Activated T-helper 2 cell treated with anti-CD3 and anti-CD28 coated beads, Interferon-gamma antibody, Interleukin-2, Interleukin-4, amounts not matched to agents 10 μg/mL and 5 μg/mL and 100 μg/mL, durations not matched to agents 14 hours and 24 hours and 36 hours (primary cell): ENCODE measurements at regions not wholly inside any gene's neighbourhood (a gene's known extent, or its start where the extent isn't known, plus 50 kb on each side); places are given as distances from the start of the nearest gene placed in this dataset.

Source experiments
- DNase-seq: peaks from one replicate; pipeline ENCODE4 v3.0.0; 2021; ENCODE audit warnings: low spot score
- H3K27ac Mint-ChIP-seq: one replicate; pipeline ENCODE4 v1.8.0; 2021; ENCODE audit warnings: mixed read lengths
- H3K27me3 Mint-ChIP-seq: one replicate; pipeline ENCODE4 v1.8.0; 2021; ENCODE audit warnings: low read depth, mixed read lengths
- H3K36me3 Mint-ChIP-seq: one replicate; pipeline ENCODE4 v1.8.0; 2021; ENCODE audit warnings: low read depth, mixed read lengths
- H3K4me1 Mint-ChIP-seq: one replicate; pipeline ENCODE4 v1.8.0; 2021; ENCODE audit warnings: low read depth, mixed read lengths
- H3K4me3 Mint-ChIP-seq: one replicate; pipeline ENCODE4 v1.8.0; 2021; ENCODE audit warnings: low read depth, mild to moderate bottlenecking, moderate library complexity, mixed read lengths
- H3K9me3 Mint-ChIP-seq: one replicate; pipeline ENCODE4 v1.8.0; 2021; ENCODE audit warnings: mixed read lengths
- intact Hi-C: fragments of 100-400 bp; cut with micrococcal nuclease; formaldehyde crosslinking; loops from one replicate; pipeline ENCODE4 v1.15.1; 2023

DNA sequence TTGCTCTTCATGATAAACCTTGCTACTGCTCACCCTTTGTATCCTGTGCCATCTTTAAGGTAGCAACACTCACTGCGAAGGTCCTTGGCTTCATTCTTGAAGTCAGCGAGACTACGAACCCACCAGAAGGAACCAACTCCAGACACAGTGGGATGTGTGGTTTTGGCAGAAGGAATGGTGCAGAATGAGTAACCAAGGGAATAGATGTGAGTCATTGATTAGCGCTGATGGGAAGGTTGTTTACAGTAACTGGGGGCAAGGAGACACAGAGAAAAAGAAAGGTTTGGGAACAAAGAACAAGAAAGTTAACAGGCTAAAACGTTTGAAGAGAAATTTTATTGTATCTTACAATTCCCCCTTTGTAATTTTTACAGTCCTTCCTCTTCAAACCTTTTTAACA is 266.1 kb upstream of the AMELY start:
- H3K27me3 Mint-ChIP-seq, result no peaks in the 10 kb centered on the region
- intact Hi-C loops, result no loop called here
- H3K4me1 Mint-ChIP-seq, result no peaks in the 10 kb centered on the region

GRCh38 chrY:7169475-7169874 is 257.9 kb upstream of the AMELY start:
- no peaks in the 10 kb centered on the region for H3K9me3 Mint-ChIP-seq
- no peak for DNase-seq
- H3K4me1 Mint-ChIP-seq, result peaks cover 1% of the 10 kb centered on the region
- no peak overlapping the region for H3K27ac Mint-ChIP-seq
- peaks cover 3% of the 10 kb centered on the region for H3K27me3 Mint-ChIP-seq
- H3K36me3 Mint-ChIP-seq, result no peaks in the 10 kb centered on the region
- H3K4me3 Mint-ChIP-seq, result no peak overlapping the region
- intact Hi-C loops, result no loop called here

More for the DNA sequence above, 266.1 kb upstream of the AMELY start:
- H3K4me3 Mint-ChIP-seq, result no peak overlapping the region
- H3K27ac Mint-ChIP-seq, result no peak overlapping the region
- no peaks in the 10 kb centered on the region for H3K36me3 Mint-ChIP-seq
- H3K9me3 Mint-ChIP-seq, result peaks cover 4% of the 10 kb centered on the region
- DNase-seq, result no peak

- no peak for DNase-seq
- H3K4me3 Mint-ChIP-seq, result no peak overlapping the region
- H3K4me1 Mint-ChIP-seq, result no peaks in the 10 kb centered on the region
- no peak overlapping the region for H3K27ac Mint-ChIP-seq
- H3K9me3 Mint-ChIP-seq, result no peaks in the 10 kb centered on the region
- peaks cover 7% of the 10 kb centered on the region for H3K27me3 Mint-ChIP-seq
- H3K36me3 Mint-ChIP-seq, result no peaks in the 10 kb centered on the region
- intact Hi-C loops, result no loop called here
These were observed 229.9 kb upstream of the AMELY start for GRCh38 chrY:7141477-7141876.
